ENCODE measurements at regions not wholly inside any gene's neighbourhood (a gene's known extent, or its start where the extent isn't known, plus 50 kb on each side); places are given as distances from the start of the nearest gene placed in this dataset.

- TF ChIP-seq CTCF (IDR thresholded peaks at IDR 0.05; ENCODE audit: control extremely low read depth in 1 of 3, insufficient read depth in 1 of 3, low read depth in 1 of 3, low read length in 3 of 3) (no peak), POLR2AphosphoS5 (IDR thresholded peaks at IDR 0.05; ENCODE audit: low read depth, low read length) (no peak), EZH2 (IDR thresholded peaks at IDR 0.05; ENCODE audit: low read depth, low read length, severe bottlenecking) (no peak), SP1 (IDR thresholded peaks at IDR 0.05; ENCODE audit: low read depth, low read length) (no peak), TAF1 (IDR thresholded peaks at IDR 0.05; ENCODE audit: low read depth, low read length) (no peak), POLR2A (IDR thresholded peaks at IDR 0.05; ENCODE audit: control extremely low read depth in 1 of 2, low read depth in 2 of 2, low read length in 2 of 2) (no peak), EP300 (IDR thresholded peaks at IDR 0.05; ENCODE audit: borderline replicate concordance in 1 of 2, low read depth in 2 of 2, low read length in 2 of 2) (no peak), GABPA (IDR thresholded peaks at IDR 0.05; ENCODE audit: borderline replicate concordance, insufficient read depth, low read length) (no peak), TAF7 (optimal IDR thresholded peaks at IDR 0.05; ENCODE audit: borderline replicate concordance, low read depth, low read length) (no peak), USF2 (IDR thresholded peaks at IDR 0.05; ENCODE audit: low read length) (no peak), MAFK (IDR thresholded peaks at IDR 0.05; ENCODE audit: low read depth, low read length) (no peak), KDM4A (IDR thresholded peaks at IDR 0.05; ENCODE audit: low read depth, low read length, severe bottlenecking) (no peak), CEBPB (IDR thresholded peaks at IDR 0.05; ENCODE audit: low read depth, low read length) (no peak)
- TF ChIP-seq, protein P1, sequence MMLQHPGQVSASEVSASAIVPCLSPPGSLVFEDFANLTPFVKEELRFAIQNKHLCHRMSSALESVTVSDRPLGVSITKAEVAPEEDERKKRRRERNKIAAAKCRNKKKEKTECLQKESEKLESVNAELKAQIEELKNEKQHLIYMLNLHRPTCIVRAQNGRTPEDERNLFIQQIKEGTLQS (IDR thresholded peaks at IDR 0.05; ENCODE audit: insufficient read depth, low read depth, low read length) = no peak
These were observed 442.1 kb upstream of the TCF4 start for GRCh38 chr18:56030060-56030459.

Measured in H1 (cell line).